AG04449 (cell line): ENCODE measurements at regions not wholly inside any gene's neighbourhood (a gene's known extent, or its start where the extent isn't known, plus 50 kb on each side); places are given as distances from the start of the nearest gene placed in this dataset.

ENCODE experiments used
- CTCF ChIA-PET: fragments of 350-600 bp; formaldehyde crosslinking; extraction: SDS; loops from one replicate; lab custom pipeline; 2021; ENCODE audit warnings: antibody characterized with exemption; lab: Yijun Ruan, JAX
- POLR2A ChIA-PET: fragments of 400-600, 350-600 bp; formaldehyde crosslinking; extraction: SDS; loops from one replicate; lab custom pipeline; 2020; ENCODE audit warnings: antibody characterized with exemption, inconsistent platforms; lab: Yijun Ruan, JAX
- DNase-seq: peaks from one replicate; pipeline ENCODE4 v3.0.0-alpha.2; 2010; ENCODE audit warnings: low read depth, low spot score
- H3K4me3 ChIP-seq: 2 replicates; pipeline ENCODE4 v1.5.1; 2011; ENCODE audit warnings: low read depth, mild to moderate bottlenecking, control low read depth, low read length
- CTCF ChIP-seq: IDR thresholded peaks from one replicate; pipeline ENCODE4 v1.5.1; 2011; ENCODE audit warnings: mild to moderate bottlenecking, moderate library complexity, low read length, control low read depth, inconsistent platforms; ENCODE audit not compliant: insufficient read depth; ENCODE audit errors: missing control alignments

- no peak for DNase-seq
- no peak overlapping the region for H3K4me3 ChIP-seq
- POLR2A ChIA-PET, result interaction anchor here (0.5 kb wide), 1 partner anchor 571 kb away, joined by 3 read pairs; no protein-coding TSS in a partner anchor
- TF ChIP-seq CTCF, result no peak
- CTCF ChIA-PET, result interaction anchor here (1.3 kb wide), 1 partner anchor 62 kb away, joined by 3 read pairs; no protein-coding TSS in a partner anchor
These were observed 87.2 kb downstream of the NR2F2 start for GRCh38 chr15:96417760-96418130.

GRCh38 chr15:96418146-96418545, 87.6 kb downstream of the NR2F2 start:
- DNase-seq, result no peak
- no peak for TF ChIP-seq CTCF
- CTCF ChIA-PET, result no interaction called here
- no peak overlapping the region for H3K4me3 ChIP-seq
- POLR2A ChIA-PET, result interaction anchor here (0.5 kb wide), 1 partner anchor 570 kb away, joined by 3 read pairs; no protein-coding TSS in a partner anchor

- TF ChIP-seq CTCF, result no peak
- ChIA-PET CTCF (no interaction called here), POLR2A (no interaction called here)
- DNase-seq, result no peak
- no peak overlapping the region for H3K4me3 ChIP-seq
These were observed 90.7 kb downstream of the NR2F2 start for GRCh38 chr15:96421178-96421601.

DNA sequence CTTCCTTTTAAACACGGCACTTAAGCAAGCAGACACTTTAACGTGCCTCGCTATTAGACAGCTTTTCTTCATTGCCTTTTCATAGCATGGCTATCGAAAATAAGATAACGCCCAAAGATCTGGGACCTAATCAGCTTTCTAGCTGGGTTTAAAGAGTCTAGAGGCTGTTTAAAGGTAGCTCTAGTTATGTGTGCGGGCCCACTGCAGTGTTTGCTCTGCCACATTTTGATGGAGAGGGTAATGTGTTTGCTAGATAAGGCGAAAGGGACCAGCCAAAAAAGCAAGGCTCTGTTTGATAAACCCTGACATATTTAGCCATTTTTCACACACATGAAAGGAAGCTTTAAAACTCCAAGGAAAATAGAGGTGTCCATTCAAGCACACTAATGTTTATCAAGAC, 91.6 kb downstream of the NR2F2 start:
- no peak for TF ChIP-seq CTCF
- no peak overlapping the region for H3K4me3 ChIP-seq
- CTCF ChIA-PET, result no interaction called here
- DNase-seq, result no peak
- POLR2A ChIA-PET, result no interaction called here

DNA sequence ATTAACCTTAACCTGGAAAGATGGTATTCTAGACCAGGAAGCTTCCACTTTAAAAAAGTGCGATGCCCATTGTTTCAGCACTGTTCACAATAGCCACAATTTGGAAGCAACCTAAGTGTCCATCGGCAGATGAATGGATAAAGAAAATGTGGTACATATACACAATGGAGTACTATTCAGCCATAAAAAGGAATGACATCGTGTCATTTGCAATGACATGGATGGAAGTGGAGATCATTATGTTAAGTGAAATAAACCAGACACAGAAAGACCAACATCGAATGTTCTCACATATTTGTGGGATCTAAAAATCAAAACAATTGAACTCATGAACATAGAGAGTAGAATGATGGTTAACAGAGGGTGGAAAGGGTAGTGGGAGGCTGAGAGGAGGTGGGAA, 94.2 kb downstream of the NR2F2 start:
- H3K4me3 ChIP-seq, result no peak overlapping the region
- ChIA-PET CTCF (no interaction called here), POLR2A (no interaction called here)
- no peak for DNase-seq
- no peak for TF ChIP-seq CTCF

DNA sequence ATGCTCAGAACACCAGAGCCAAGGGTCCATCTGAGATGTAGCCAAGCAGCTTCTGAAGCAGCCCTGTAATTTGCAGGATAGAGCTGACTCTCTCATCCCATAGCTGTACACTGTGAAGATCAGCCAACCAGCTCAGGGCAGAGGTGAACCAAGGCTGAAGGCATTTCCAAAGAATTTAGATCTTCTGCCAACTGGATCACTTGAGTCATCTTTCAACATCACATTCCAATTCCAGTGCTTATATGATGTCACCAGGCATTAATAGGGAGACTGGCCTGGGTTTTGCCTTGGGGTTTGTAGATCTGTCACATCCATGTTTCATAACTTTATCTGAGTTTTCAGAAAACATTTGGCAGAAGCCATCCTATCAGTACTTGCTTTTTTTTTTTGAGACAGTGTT, 98.2 kb downstream of the NR2F2 start:
- TF ChIP-seq CTCF, result no peak
- POLR2A ChIA-PET, result no interaction called here
- H3K4me3 ChIP-seq, result no peak overlapping the region
- peak; percentile 82 for DNase-seq
- CTCF ChIA-PET, result no interaction called here
